SH-SY5Y (cell line): ENCODE measurements at regions not wholly inside any gene's neighbourhood (a gene's known extent, or its start where the extent isn't known, plus 50 kb on each side); places are given as distances from the start of the nearest gene placed in this dataset.

Experiments
- GATA2 ChIP-seq: IDR thresholded peaks from 2 replicates; pipeline ENCODE4 v1.6.1; 2011; ENCODE audit warnings: mild to moderate bottlenecking, low read depth, low read length
- GATA3 ChIP-seq: IDR thresholded peaks from 2 replicates; pipeline ENCODE4 v1.6.1; 2011; ENCODE audit warnings: low read depth, mild to moderate bottlenecking, low read length, moderate library complexity

DNA sequence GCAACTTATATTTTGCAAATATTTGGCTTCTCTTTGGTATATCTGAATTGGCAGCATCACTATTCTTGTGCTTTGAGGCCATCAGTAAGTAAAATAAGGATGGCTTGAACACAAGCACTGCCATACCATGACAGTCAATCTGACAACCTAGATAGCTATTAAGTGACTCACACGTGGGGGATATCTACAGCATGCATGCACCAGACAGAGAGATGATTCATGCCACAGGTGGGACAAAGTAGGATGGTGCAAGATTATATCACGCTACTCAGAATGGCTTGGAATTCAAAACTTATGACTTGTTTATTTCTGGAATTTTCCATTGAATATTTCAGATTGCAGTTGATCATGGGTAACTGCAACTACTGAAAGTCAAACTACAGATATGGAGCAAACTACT is 675.6 kb upstream of the MDGA2 start:
- TF ChIP-seq GATA2 (no peak), GATA3 (no peak)
